ENCODE measurements at regions not wholly inside any gene's neighbourhood (a gene's known extent, or its start where the extent isn't known, plus 50 kb on each side); places are given as distances from the start of the nearest gene placed in this dataset.

- DNase-seq, result no peak
These were observed 214.7 kb downstream of the TRAM1L1 start for GRCh38 chr4:116870686-116871085.

GRCh38 chr4:116866106-116866505, 219.3 kb downstream of the TRAM1L1 start:
- DNase-seq, result peak; percentile 74

GRCh38 chr4:116862592-116862991, 222.8 kb downstream of the TRAM1L1 start:
- no peak for DNase-seq

GRCh38 chr4:116860891-116861290, 224.5 kb downstream of the TRAM1L1 start:
- no peak for DNase-seq

- DNase-seq, result no peak
These were observed 235.8 kb downstream of the TRAM1L1 start for GRCh38 chr4:116849620-116850019.

- no peak for DNase-seq
These were observed 237.8 kb downstream of the TRAM1L1 start for GRCh38 chr4:116847616-116848015.

GRCh38 chr4:116839826-116840225, 245.6 kb downstream of the TRAM1L1 start:
- DNase-seq, result peak; percentile 81

- no peak for DNase-seq
These were observed 246.8 kb downstream of the TRAM1L1 start for GRCh38 chr4:116838609-116839008.

GRCh38 chr4:116829187-116829586, 256.2 kb downstream of the TRAM1L1 start:
- no peak for DNase-seq

- DNase-seq, result no peak
These were observed 261.2 kb downstream of the TRAM1L1 start for GRCh38 chr4:116824172-116824571.

GRCh38 chr4:116811730-116812129, 273.6 kb downstream of the TRAM1L1 start:
- no peak for DNase-seq

- no peak for DNase-seq
These were observed 289.4 kb downstream of the TRAM1L1 start for GRCh38 chr4:116796022-116796421.

- no peak for DNase-seq
These were observed 296.7 kb downstream of the TRAM1L1 start for GRCh38 chr4:116788723-116789122.

GRCh38 chr4:116755051-116755450, 330.3 kb downstream of the TRAM1L1 start:
- no peak for DNase-seq

- DNase-seq, result no peak
These were observed 333.3 kb downstream of the TRAM1L1 start for GRCh38 chr4:116752027-116752426.

- DNase-seq, result no peak
These were observed 348.6 kb downstream of the TRAM1L1 start for GRCh38 chr4:116736756-116737155.

GRCh38 chr4:116734178-116734577, 351.2 kb downstream of the TRAM1L1 start:
- DNase-seq, result no peak

- no peak for DNase-seq
These were observed 352.0 kb downstream of the TRAM1L1 start for GRCh38 chr4:116733370-116733769.

GRCh38 chr4:116726523-116726922, 358.9 kb downstream of the TRAM1L1 start:
- DNase-seq, result no peak

GRCh38 chr4:116724249-116724648, 361.1 kb downstream of the TRAM1L1 start:
- DNase-seq, result no peak

- DNase-seq, result no peak
These were observed 379.9 kb downstream of the TRAM1L1 start for GRCh38 chr4:116705466-116705865.

GRCh38 chr4:116702949-116703348, 382.4 kb downstream of the TRAM1L1 start:
- no peak for DNase-seq

- no peak for DNase-seq
These were observed 396.8 kb downstream of the TRAM1L1 start for GRCh38 chr4:116688536-116688935.

GRCh38 chr4:116668190-116668589, 417.2 kb downstream of the TRAM1L1 start:
- no peak for DNase-seq

GRCh38 chr4:116665716-116666115, 419.7 kb downstream of the TRAM1L1 start:
- peak; percentile 7 for DNase-seq

GRCh38 chr4:116664198-116664597, 421.2 kb downstream of the TRAM1L1 start:
- DNase-seq, result no peak

Measured in fibroblast of skin of right biceps (primary cell).